Lower lobe of right lung (tissue), 2 donors: ENCODE measurements at regions not wholly inside any gene's neighbourhood (a gene's known extent, or its start where the extent isn't known, plus 50 kb on each side); places are given as distances from the start of the nearest gene placed in this dataset.
"Not testable (repeated sequence)": the region's sequence is repeated elsewhere in the genome, so short reads cannot be mapped to it uniquely, and the experiment has no call there.

ENCODE experiments used
- ATAC-seq, 2 donors: fragments of 200-7000 bp; cut with Tn5 transposase; one replicate each; pipeline ENCODE4 v1.9.1; 2020 to 2022; ENCODE audit warnings: mild to moderate bottlenecking in 2 of 2, moderate library complexity in 2 of 2
- DNase-seq: peaks from one replicate; pipeline ENCODE4 v3.0.0-alpha.2; 2020
- H3K27ac ChIP-seq: fragments of 200-600 bp; one replicate; pipeline ENCODE4 v1.8.0; 2022
- H3K27me3 ChIP-seq: fragments of 200-600 bp; one replicate; pipeline ENCODE4 v1.8.0; 2022; ENCODE audit warnings: low read depth
- H3K36me3 ChIP-seq: fragments of 200-600 bp; one replicate; pipeline ENCODE4 v1.8.0; 2022; ENCODE audit warnings: mild to moderate bottlenecking
- H3K4me1 ChIP-seq: fragments of 200-600 bp; one replicate; pipeline ENCODE4 v1.8.0; 2022
- H3K4me3 ChIP-seq: fragments of 200-600 bp; one replicate; pipeline ENCODE4 v1.8.0; 2022; ENCODE audit warnings: mild to moderate bottlenecking
- H3K9me3 ChIP-seq: fragments of 200-600 bp; one replicate; pipeline ENCODE4 v1.8.0; 2022
- intact Hi-C: fragments of 100-400 bp; cut with DNase I; formaldehyde crosslinking; loops from one replicate; pipeline ENCODE4 v1.11.0; 2022
- TF ChIP-seq, protein P1 (sequence below): fragments of 200-600 bp; IDR thresholded peaks from one replicate; pipeline ENCODE4 v1.8.0; 2022; ENCODE audit warnings: antibody characterized with exemption, mild to moderate bottlenecking
- donor health status: DM: no; HTN: yes; CAD: no; lungs with severe emphysema.

DNA sequence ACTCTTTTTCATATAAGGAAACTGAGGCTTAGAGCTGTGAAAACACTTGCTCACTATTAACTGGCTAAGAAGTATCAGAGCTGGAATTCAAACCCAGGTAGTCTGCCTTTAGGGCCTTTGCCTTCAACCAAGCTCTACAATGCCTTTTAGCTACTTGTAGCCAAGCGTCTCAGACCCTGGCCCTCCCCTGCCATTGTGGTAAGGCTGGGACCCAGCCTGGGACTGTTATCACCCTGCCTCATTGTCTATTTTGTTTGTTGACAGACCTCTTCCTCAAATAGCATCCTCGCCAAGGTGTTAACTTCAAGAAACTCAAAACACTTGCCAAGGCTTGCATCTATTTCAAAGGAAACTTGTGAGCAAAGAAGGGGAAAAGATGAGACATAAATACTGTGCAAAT lies 76.7 kb upstream of the CD28 start:
- no peaks in the 10 kb centered on the region for H3K36me3 ChIP-seq
- no peak overlapping the region for H3K4me3 ChIP-seq
- no peaks in the 10 kb centered on the region for H3K27me3 ChIP-seq
- H3K27ac ChIP-seq: no peak overlapping the region
- no peaks in the 10 kb centered on the region for H3K9me3 ChIP-seq
- DNase-seq: no peak
- ATAC-seq: no peak
- peaks cover 30% of the 10 kb centered on the region for H3K4me1 ChIP-seq
- intact Hi-C loops: no loop called here
- TF ChIP-seq, protein P1, sequence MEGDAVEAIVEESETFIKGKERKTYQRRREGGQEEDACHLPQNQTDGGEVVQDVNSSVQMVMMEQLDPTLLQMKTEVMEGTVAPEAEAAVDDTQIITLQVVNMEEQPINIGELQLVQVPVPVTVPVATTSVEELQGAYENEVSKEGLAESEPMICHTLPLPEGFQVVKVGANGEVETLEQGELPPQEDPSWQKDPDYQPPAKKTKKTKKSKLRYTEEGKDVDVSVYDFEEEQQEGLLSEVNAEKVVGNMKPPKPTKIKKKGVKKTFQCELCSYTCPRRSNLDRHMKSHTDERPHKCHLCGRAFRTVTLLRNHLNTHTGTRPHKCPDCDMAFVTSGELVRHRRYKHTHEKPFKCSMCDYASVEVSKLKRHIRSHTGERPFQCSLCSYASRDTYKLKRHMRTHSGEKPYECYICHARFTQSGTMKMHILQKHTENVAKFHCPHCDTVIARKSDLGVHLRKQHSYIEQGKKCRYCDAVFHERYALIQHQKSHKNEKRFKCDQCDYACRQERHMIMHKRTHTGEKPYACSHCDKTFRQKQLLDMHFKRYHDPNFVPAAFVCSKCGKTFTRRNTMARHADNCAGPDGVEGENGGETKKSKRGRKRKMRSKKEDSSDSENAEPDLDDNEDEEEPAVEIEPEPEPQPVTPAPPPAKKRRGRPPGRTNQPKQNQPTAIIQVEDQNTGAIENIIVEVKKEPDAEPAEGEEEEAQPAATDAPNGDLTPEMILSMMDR: no peak

DNA sequence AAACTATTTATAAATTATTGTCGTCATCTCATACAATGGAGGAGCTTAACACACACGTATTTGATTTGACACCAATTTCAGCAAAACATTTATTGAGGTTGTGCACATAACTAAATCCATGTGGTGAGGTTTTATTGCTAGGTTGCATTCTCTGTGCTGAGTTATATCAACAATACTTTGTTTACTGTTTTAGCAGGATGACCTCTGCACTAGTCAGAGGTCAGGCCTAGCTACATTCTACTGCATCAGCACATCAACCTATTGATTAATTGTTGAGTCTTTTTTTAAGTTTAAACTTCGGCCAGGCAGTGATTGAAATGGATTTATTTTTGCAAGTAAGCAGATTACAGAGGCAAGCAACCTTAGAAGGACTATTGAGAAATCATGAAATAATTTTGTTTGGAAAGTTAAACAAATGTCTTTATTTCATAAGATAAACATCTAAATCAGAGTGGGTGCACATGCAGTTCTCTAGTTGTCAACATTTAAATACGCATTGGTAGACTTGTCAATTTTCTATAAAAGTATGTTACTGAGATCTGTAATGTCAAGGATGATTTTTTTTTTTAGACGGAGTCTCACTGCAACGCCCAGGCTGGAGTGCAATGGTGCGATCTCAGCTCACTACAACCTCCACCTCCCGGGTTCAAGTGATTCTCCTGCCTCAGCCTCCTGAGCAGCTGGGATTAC lies 75.2 kb upstream of the CD28 start:
- H3K27ac ChIP-seq: peak overlapping the region; percentile 13
- no peak for DNase-seq

DNA sequence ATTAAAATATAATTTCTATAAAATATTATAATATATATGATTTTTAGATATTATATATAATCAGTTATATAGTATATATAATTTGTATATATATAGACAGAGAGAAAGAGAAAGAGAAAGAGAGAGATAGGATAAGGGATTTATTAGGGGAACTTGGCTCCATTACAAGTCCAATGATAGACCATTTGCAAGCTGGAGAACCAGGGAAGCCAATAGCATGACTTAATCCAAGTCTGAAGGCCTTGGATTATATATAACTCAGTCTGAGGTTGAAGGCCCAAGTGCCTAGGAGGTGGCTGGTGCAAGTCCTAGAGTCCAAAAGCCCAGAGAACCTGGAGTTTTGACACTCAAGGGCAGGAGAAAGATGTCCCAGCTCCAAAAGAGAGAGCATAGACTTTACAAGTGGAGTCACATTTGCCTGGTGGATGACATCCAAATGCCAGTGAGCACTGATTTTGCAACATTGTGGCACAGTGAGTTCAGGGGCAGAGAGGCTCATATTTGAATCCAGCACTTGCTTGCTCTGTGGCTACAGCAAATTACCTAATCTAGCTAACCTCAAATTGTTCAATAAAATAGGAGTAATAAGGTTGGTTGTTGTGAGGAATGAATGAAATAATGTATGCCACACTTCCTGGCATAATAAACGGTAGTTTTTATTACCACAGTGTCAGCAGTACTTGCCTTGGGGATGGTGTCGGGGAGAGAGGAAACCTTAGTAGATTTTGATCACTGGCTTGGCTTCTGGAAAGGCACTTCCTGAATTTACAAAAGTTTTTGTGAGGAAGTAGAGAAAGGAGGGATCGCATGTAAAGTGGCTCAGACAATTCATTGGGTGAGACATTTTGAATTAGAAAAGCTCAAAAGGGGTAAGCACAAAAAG lies 69.6 kb upstream of the CD28 start:
- Histone ChIP-seq H3K27me3 (no peaks in the 10 kb centered on the region), H3K4me3 (no peak overlapping the region), H3K9me3 (no peaks in the 10 kb centered on the region), H3K4me1 (peaks cover 18% of the 10 kb centered on the region), H3K36me3 (no peaks in the 10 kb centered on the region), H3K27ac (peak overlapping the region; percentile 47)
- peak; percentile 61 to 74 for ATAC-seq
- intact Hi-C loops: no loop called here
- DNase-seq: no peak
- TF ChIP-seq, protein P1: no peak

More for the DNA sequence above, 75.2 kb upstream of the CD28 start:
- intact Hi-C loops: no loop called here
- Histone ChIP-seq H3K36me3 (no peaks in the 10 kb centered on the region), H3K4me1 (peaks cover 24% of the 10 kb centered on the region), H3K4me3 (no peak overlapping the region), H3K9me3 (no peaks in the 10 kb centered on the region), H3K27me3 (no peaks in the 10 kb centered on the region)
- no peak for ATAC-seq
- TF ChIP-seq, protein P1: no peak

DNA sequence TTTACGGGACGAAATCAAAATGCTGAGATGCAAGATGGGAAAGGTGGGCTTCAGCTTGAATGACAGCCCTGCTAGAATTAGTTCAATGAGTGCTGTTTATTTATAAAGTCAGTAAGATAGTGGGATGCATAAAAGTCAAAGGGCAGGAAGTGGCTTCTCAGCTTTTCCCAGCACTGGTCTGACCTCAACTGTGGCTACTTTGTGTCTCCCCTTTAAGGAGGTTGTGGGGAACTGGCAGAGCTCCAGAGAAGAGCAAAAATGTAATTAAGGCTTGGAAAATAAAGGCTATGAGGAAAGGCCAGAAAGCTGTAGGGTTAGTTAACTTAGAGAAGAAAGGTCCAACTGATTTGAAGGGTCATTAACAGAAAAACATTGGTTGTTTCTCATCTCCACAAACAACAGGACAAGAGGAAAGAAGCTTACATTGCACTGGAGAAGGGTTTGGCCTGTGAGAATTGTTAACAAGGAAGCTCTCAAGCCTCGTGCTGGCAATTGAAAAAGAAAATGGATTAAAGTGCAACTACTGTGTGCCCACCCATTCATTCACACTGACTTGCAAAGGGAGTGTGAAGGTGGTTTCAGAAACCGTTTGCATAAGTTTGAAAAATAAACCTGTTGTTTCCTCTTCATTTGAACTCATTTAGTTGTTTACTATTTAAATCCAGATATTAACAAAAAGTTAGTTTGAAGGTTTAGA lies 68.8 kb upstream of the CD28 start:
- Histone ChIP-seq H3K4me1 (peaks cover 18% of the 10 kb centered on the region), H3K27me3 (no peaks in the 10 kb centered on the region), H3K9me3 (no peaks in the 10 kb centered on the region), H3K27ac (peak overlapping the region; percentile 47), H3K36me3 (no peaks in the 10 kb centered on the region), H3K4me3 (no peak overlapping the region)
- DNase-seq: no peak
- TF ChIP-seq, protein P1: no peak
- intact Hi-C loops: no loop called here
- no peak for ATAC-seq

DNA sequence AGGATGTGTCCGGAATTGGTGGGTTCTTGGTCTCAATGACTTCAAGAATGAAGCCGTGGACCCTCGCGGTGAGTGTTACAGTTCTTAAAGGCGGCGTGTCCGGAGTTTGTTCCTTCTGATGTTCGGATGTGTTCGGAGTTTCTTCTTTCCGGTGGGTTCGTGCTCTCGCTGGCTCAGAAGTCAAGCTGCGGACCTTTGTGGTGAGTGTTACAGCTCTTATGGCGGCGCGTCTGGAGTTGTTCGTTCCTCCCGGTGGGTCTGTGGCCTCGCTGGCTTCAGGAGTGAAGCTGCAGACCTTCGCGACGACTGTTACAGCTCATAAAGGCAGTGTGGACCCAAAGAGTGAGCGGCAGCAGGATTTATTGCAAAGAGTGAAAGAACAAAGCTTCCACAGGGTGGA lies 64.6 kb upstream of the CD28 start:
- H3K9me3 ChIP-seq, ATAC-seq, H3K4me3 ChIP-seq, DNase-seq, intact Hi-C loops, H3K36me3 ChIP-seq, H3K27me3 ChIP-seq, H3K27ac ChIP-seq: not testable (repeated sequence)
- peaks cover 15% of the 10 kb centered on the region for H3K4me1 ChIP-seq

DNA sequence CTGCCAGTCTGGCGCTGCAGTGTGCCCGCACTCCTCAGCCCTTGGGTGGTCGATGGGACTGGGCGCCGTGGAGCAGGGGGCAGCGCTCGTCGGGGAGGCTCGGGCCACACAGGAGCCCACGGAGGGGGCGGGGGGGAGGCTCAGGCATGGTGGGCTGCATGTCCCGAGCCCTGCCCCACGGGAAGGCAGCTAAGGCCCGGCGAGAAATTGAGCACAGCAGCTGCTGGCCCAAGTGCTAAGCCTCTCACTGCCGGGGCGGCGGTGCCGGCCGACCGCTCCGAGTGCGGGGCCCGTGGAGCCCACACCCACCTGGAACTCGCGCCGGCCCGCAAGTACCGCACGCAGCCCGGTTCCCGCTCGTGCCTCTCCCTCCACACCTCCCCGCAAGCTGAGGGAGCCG lies 63.6 kb upstream of the CD28 start:
- H3K4me3 ChIP-seq, ATAC-seq, H3K36me3 ChIP-seq, DNase-seq, H3K27ac ChIP-seq, intact Hi-C loops, H3K27me3 ChIP-seq, H3K9me3 ChIP-seq, H3K4me1 ChIP-seq: not testable (repeated sequence)
